Left lung (tissue), 4 donors: ENCODE measurements at regions not wholly inside any gene's neighbourhood (a gene's known extent, or its start where the extent isn't known, plus 50 kb on each side); places are given as distances from the start of the nearest gene placed in this dataset.
"Not testable (repeated sequence)": the region's sequence is repeated elsewhere in the genome, so short reads cannot be mapped to it uniquely, and the experiment has no call there.

ENCODE experiments used
- ATAC-seq: fragments of 200-7000 bp; cut with Tn5 transposase; one replicate; pipeline ENCODE4 v1.9.1; 2020; ENCODE audit warnings: moderate library complexity
- DNase-seq, 4 donors: peaks; one replicate each; pipeline ENCODE4 v3.0.0-alpha.2; 2013 to 2020
- H3K27ac ChIP-seq, 2 donors: fragments of 200-600 bp; sonication (generic) in 1 of 2; one replicate each; pipeline versions ENCODE4 v1.5.0 to v1.8.0; 2020 to 2021
- H3K27me3 ChIP-seq, 2 donors: fragments of 200-600 bp; sonication (generic) in 1 of 2; one replicate each; pipeline versions ENCODE4 v1.5.0 to v1.8.0; 2020 to 2021
- H3K36me3 ChIP-seq, 2 donors: fragments of 200-600 bp; sonication (generic) in 1 of 2; one replicate each; pipeline versions ENCODE4 v1.5.0 to v1.8.0; 2020 to 2021
- H3K4me1 ChIP-seq, 2 donors: fragments of 200-600 bp; one replicate each; pipeline ENCODE4 v1.8.0; 2021
- H3K4me3 ChIP-seq, 2 donors: fragments of 200-600 bp; sonication (generic) in 1 of 2; one replicate each; pipeline versions ENCODE4 v1.5.0 to v1.8.0; 2020 to 2021; ENCODE audit warnings: mild to moderate bottlenecking in 1 of 2
- H3K9me3 ChIP-seq, 2 donors: fragments of 200-600 bp; sonication (generic) in 1 of 2; one replicate each; pipeline versions ENCODE4 v1.5.0 to v1.8.0; 2020 to 2021
- CTCF ChIP-seq, 2 donors: fragments of 200-600 bp; sonication (generic) in 1 of 2; IDR thresholded peaks; one replicate each; pipeline versions ENCODE4 v1.5.0 to v1.8.0; 2021; ENCODE audit warnings: antibody characterized with exemption in 2 of 2
- intact Hi-C, 2 donors: fragments of 100-400 bp; cut with DNase I; formaldehyde crosslinking; loops; one replicate each; pipeline versions ENCODE4 v1.11.2 to v1.14.2; 2022
- donor health status: DM: no; HTN: yes; CAD: no.
- donor health status: DM: no; HTN: no; CAD: no.

GRCh38 chr18:30852980-30853379, 189.6 kb downstream of the DSC3 start:
- H3K4me3 ChIP-seq, result no peak overlapping the region
- TF ChIP-seq CTCF (IDR thresholded peaks at IDR 0.05), result no peak
- no peaks in the 10 kb centered on the region for H3K36me3 ChIP-seq
- no peaks in the 10 kb centered on the region for H3K27me3 ChIP-seq
- peaks cover 0 to 10% of the 10 kb centered on the region in 2 donors for H3K9me3 ChIP-seq
- no peak overlapping the region for H3K27ac ChIP-seq
- DNase-seq (no peak), ATAC-seq (no peak)
- H3K4me1 ChIP-seq, result no peaks in the 10 kb centered on the region
- intact Hi-C loops, result no loop called here

GRCh38 chr18:30852541-30852940, 190.0 kb downstream of the DSC3 start:
- ATAC-seq, result no peak
- Histone ChIP-seq H3K27ac (no peak overlapping the region), H3K4me1 (no peaks in the 10 kb centered on the region), H3K4me3 (no peak overlapping the region), H3K36me3 (no peaks in the 10 kb centered on the region), H3K9me3 (peaks cover 0 to 13% of the 10 kb centered on the region in 2 donors), H3K27me3 (no peaks in the 10 kb centered on the region)
- intact Hi-C loops, result no loop called here
- no peak for TF ChIP-seq CTCF (IDR thresholded peaks at IDR 0.05)
- no peak for DNase-seq

- H3K27ac ChIP-seq, intact Hi-C loops, H3K4me1 ChIP-seq, H3K4me3 ChIP-seq, ATAC-seq, H3K36me3 ChIP-seq, H3K27me3 ChIP-seq: not testable (repeated sequence)
- H3K9me3 ChIP-seq, result peaks cover 0 to 25% of the 10 kb centered on the region in 2 donors
- peak in 1 of 4 donors; percentile 60 for DNase-seq
Observed at GRCh38 chr18:30839056-30839561, 203.4 kb downstream of the DSC3 start.

- DNase-seq (no peak), ATAC-seq (no peak)
- no peak for TF ChIP-seq CTCF (IDR thresholded peaks at IDR 0.05)
- Histone ChIP-seq H3K4me1 (no peaks in the 10 kb centered on the region), H3K9me3 (no peaks in the 10 kb centered on the region), H3K4me3 (no peak overlapping the region), H3K36me3 (no peaks in the 10 kb centered on the region), H3K27me3 (no peaks in the 10 kb centered on the region), H3K27ac (no peak overlapping the region)
- intact Hi-C loops, result no loop called here
Observed at GRCh38 chr18:30828700-30829099, 213.8 kb downstream of the DSC3 start.

- H3K27ac ChIP-seq, result no peak overlapping the region
- H3K4me3 ChIP-seq, result no peak overlapping the region
- H3K9me3 ChIP-seq, result no peaks in the 10 kb centered on the region
- DNase-seq (peak in 1 of 4 donors; percentile 7), ATAC-seq (no peak)
- H3K4me1 ChIP-seq, result no peaks in the 10 kb centered on the region
- no peaks in the 10 kb centered on the region for H3K36me3 ChIP-seq
- TF ChIP-seq CTCF (IDR thresholded peaks at IDR 0.05), result no peak
- intact Hi-C loops, result no loop called here
- no peaks in the 10 kb centered on the region for H3K27me3 ChIP-seq
Observed at GRCh38 chr18:30819619-30820018, 222.9 kb downstream of the DSC3 start.

GRCh38 chr18:30814446-30814845, 228.1 kb downstream of the DSC3 start:
- no peak overlapping the region for H3K4me3 ChIP-seq
- H3K36me3 ChIP-seq, result no peaks in the 10 kb centered on the region
- no peaks in the 10 kb centered on the region for H3K4me1 ChIP-seq
- H3K27ac ChIP-seq, result no peak overlapping the region
- ATAC-seq, result no peak
- no peak for TF ChIP-seq CTCF (IDR thresholded peaks at IDR 0.05)
- H3K27me3 ChIP-seq, result no peaks in the 10 kb centered on the region
- intact Hi-C loops, result no loop called here
- H3K9me3 ChIP-seq, result no peaks in the 10 kb centered on the region
- no peak for DNase-seq
